GM12872 (cell line): ENCODE measurements at regions not wholly inside any gene's neighbourhood (a gene's known extent, or its start where the extent isn't known, plus 50 kb on each side); places are given as distances from the start of the nearest gene placed in this dataset.

Source experiments
- CTCF ChIP-seq: IDR thresholded peaks from 3 replicates; pipeline ENCODE4 v1.5.1; 2011; ENCODE audit warnings: low read depth, mild to moderate bottlenecking, low read length, moderate library complexity; ENCODE audit not compliant: insufficient read depth

- TF ChIP-seq CTCF = no peak
Measured at GRCh38 chr5:101035425-101035824, 132.3 kb upstream of the ST8SIA4 start.

- TF ChIP-seq CTCF = no peak
Measured at GRCh38 chr5:101024299-101024698, 121.2 kb upstream of the ST8SIA4 start.

GRCh38 chr5:101018299-101018698, 115.2 kb upstream of the ST8SIA4 start:
- TF ChIP-seq CTCF = no peak

- TF ChIP-seq CTCF = no peak
Measured at GRCh38 chr5:101012880-101013279, 109.8 kb upstream of the ST8SIA4 start.

- TF ChIP-seq CTCF = no peak
Measured at GRCh38 chr5:101009758-101010519, 106.9 kb upstream of the ST8SIA4 start.

- TF ChIP-seq CTCF = no peak
Measured at GRCh38 chr5:100992354-100992753, 89.3 kb upstream of the ST8SIA4 start.

GRCh38 chr5:100974082-100974481, 71.0 kb upstream of the ST8SIA4 start:
- TF ChIP-seq CTCF = no peak
